ENCODE measurements at regions not wholly inside any gene's neighbourhood (a gene's known extent, or its start where the extent isn't known, plus 50 kb on each side); places are given as distances from the start of the nearest gene placed in this dataset.

DNA sequence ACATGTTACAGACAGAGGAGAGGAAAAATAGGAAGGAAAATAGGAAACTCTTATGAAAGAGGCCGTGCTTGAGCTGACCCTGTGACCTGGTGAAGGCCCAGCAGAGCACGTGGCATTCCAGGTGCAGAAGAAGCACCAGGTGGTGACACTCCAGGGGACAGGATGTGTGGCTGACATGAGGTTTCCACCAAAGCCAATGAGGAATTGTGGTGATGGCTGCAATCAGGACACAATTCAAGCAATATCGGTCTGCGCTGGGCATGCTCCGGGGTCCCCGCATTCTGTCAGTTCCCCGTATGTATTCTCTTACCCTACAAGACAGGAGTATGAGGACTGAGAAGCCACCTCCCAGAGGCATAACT is 504.2 kb downstream of the EIPR1 start:
- TF ChIP-seq, protein P1, sequence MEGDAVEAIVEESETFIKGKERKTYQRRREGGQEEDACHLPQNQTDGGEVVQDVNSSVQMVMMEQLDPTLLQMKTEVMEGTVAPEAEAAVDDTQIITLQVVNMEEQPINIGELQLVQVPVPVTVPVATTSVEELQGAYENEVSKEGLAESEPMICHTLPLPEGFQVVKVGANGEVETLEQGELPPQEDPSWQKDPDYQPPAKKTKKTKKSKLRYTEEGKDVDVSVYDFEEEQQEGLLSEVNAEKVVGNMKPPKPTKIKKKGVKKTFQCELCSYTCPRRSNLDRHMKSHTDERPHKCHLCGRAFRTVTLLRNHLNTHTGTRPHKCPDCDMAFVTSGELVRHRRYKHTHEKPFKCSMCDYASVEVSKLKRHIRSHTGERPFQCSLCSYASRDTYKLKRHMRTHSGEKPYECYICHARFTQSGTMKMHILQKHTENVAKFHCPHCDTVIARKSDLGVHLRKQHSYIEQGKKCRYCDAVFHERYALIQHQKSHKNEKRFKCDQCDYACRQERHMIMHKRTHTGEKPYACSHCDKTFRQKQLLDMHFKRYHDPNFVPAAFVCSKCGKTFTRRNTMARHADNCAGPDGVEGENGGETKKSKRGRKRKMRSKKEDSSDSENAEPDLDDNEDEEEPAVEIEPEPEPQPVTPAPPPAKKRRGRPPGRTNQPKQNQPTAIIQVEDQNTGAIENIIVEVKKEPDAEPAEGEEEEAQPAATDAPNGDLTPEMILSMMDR (IDR thresholded peaks at IDR 0.05): no peak
- no peak for TF ChIP-seq POLR2A (IDR thresholded peaks at IDR 0.05)

Measured in body of pancreas (tissue), 4 donors.